Activated T-cell treated with anti-CD3 and anti-CD28 coated beads, Interleukin-2, amount 50 U/mL, for 24 hours (primary cell): ENCODE measurements at regions not wholly inside any gene's neighbourhood (a gene's known extent, or its start where the extent isn't known, plus 50 kb on each side); places are given as distances from the start of the nearest gene placed in this dataset.

Source experiments
- DNase-seq: peaks from one replicate; pipeline ENCODE4 v3.0.0-alpha.2; 2020
- H3K27ac Mint-ChIP-seq: 2 replicates; pipeline ENCODE4 v1.8.0; 2020; ENCODE audit warnings: mild to moderate bottlenecking, mixed read lengths
- H3K27me3 Mint-ChIP-seq: 2 replicates; pipeline ENCODE4 v1.8.0; 2020; ENCODE audit warnings: mixed read lengths
- H3K36me3 Mint-ChIP-seq: 2 replicates; pipeline ENCODE4 v1.8.0; 2020; ENCODE audit warnings: low read depth, mixed read lengths
- H3K4me1 Mint-ChIP-seq: 2 replicates; pipeline ENCODE4 v1.8.0; 2020; ENCODE audit warnings: low read depth, mixed read lengths
- H3K4me3 Mint-ChIP-seq: 2 replicates; pipeline ENCODE4 v1.8.0; 2020; ENCODE audit warnings: mild to moderate bottlenecking, moderate library complexity, mixed read lengths
- H3K9me3 Mint-ChIP-seq: 2 replicates; pipeline ENCODE4 v1.8.0; 2020; ENCODE audit warnings: mixed read lengths

DNA sequence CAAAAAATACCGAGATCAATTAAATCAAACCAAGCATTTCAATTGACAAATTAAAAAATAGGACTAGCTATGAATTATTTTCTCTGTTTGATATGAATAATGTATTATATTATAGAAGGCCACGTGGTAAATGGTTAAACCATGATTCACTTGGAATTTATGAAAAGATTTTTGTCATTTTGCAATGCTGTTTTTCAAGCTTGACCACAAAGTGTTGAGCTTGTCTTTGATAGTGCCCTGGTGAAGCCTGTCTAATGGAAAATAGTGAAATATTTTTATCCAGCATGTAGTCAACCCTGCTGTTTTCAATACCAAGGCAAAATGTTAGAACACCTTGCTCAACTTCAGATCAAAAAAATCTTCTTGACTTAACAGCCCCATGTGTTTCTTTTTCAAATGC is 288.0 kb upstream of the PRMT6 start:
- Mint-ChIP-seq H3K27me3 (no peaks in the 10 kb centered on the region), H3K9me3 (peaks cover 9% of the 10 kb centered on the region), H3K36me3 (no peaks in the 10 kb centered on the region), H3K27ac (no peak overlapping the region), H3K4me3 (no peak overlapping the region), H3K4me1 (no peaks in the 10 kb centered on the region)
- no peak for DNase-seq

DNA sequence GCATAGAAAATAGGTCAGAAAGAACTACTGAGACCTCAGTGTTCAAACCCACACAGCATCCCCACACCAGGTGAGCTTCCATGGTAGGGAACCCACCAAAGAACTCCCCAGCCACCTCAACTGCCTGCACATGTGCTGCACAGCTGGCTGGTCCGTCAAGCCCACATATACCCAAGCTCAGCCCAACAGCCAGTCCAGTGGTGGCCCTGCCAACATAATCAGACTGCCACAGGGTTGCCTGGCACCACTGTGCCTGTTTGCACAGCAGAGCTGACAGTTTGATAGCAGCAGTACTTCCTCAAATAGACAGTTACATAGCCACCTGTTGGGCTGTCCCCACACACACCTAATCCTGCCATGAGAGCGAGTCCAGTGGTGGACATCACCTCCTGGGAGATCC is 283.3 kb upstream of the PRMT6 start:
- H3K27ac Mint-ChIP-seq, result no peak overlapping the region
- no peaks in the 10 kb centered on the region for H3K4me1 Mint-ChIP-seq
- DNase-seq, result no peak
- H3K36me3 Mint-ChIP-seq, result no peaks in the 10 kb centered on the region
- H3K27me3 Mint-ChIP-seq, result no peaks in the 10 kb centered on the region
- no peak overlapping the region for H3K4me3 Mint-ChIP-seq
- peaks cover 36% of the 10 kb centered on the region for H3K9me3 Mint-ChIP-seq

DNA sequence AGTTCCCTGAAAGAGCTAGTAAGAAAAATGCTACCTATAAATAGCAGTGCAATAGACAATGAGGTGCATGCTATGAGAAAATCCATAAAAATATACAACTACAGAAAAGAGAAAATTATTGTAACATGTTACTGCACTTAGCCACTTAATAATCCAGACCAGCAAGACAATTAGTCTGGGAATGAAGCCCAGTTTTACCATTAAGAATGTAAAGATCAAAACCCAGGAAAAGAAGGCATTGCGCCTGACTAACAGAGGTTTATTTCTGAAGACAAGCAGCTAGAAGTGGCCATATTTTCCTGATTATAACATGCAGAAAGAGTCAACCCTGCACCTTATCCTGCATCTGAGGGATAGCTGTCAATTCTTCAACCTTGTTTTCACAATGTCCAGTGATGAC is 276.4 kb upstream of the PRMT6 start:
- no peaks in the 10 kb centered on the region for H3K27me3 Mint-ChIP-seq
- H3K9me3 Mint-ChIP-seq, result peaks cover 20% of the 10 kb centered on the region
- no peaks in the 10 kb centered on the region for H3K36me3 Mint-ChIP-seq
- H3K4me1 Mint-ChIP-seq, result no peaks in the 10 kb centered on the region
- no peak for DNase-seq
- no peak overlapping the region for H3K4me3 Mint-ChIP-seq
- no peak overlapping the region for H3K27ac Mint-ChIP-seq

DNA sequence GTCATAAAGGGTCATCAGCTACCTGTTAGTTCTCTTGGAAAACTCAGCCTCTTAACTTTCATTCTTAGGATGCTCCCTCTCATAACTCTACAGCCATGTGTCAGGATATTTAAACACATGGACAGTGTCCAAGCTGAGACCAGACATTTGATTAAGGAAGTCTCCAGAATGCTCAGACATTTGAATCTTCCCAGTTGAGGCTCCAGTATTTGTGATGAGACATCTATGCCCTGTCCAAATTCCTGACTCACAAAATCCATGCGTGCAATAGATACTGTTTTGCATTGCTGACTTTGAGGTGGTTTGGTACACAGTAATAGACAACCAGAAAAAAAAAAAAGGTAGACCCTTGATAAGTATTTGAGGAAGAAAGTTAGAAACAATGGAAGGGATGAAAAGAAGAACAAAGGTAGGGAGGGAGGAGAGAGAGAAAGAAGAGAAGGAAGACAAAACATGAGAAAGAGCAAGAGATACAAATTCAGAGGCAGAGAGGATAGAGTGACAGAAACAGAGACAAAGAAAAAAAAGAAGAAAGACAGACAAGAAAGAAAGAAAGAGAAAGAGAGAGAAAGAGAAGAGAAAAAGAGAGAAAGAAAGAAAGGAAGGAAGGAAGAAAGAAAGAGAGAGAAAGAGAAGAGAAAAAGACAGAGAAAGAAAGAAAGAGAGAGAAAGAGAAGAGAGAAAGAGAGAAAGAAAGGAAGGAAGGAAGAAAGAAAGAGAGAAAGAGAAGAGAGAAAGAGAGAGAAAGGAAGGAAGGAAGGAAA is 275.5 kb upstream of the PRMT6 start:
- H3K36me3 Mint-ChIP-seq, result no peaks in the 10 kb centered on the region
- peaks cover 14% of the 10 kb centered on the region for H3K9me3 Mint-ChIP-seq
- no peak for DNase-seq
- no peaks in the 10 kb centered on the region for H3K27me3 Mint-ChIP-seq
- H3K4me1 Mint-ChIP-seq, result no peaks in the 10 kb centered on the region
- no peak overlapping the region for H3K27ac Mint-ChIP-seq
- H3K4me3 Mint-ChIP-seq, result no peak overlapping the region

DNA sequence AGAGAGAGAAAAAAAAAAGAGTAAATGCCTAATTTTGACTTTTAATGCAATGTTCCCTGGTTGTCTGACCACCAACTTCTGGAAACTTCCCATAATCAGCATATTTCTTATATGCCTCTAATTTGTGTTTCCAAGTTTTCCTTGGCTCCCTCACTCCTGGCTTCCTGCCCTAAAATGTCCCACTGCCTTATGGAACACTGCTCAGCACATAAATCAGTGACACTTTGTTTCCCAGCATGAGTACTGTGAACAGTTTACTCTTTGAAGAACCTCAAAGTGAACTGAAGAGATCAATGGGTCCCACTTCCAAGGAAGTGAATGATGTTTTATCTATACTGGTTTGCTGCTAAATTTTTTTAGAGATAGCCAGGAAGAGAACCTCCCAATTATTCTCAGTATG is 271.3 kb upstream of the PRMT6 start:
- no peak overlapping the region for H3K4me3 Mint-ChIP-seq
- H3K27me3 Mint-ChIP-seq, result no peaks in the 10 kb centered on the region
- DNase-seq, result no peak
- peaks cover 7% of the 10 kb centered on the region for H3K9me3 Mint-ChIP-seq
- H3K4me1 Mint-ChIP-seq, result no peaks in the 10 kb centered on the region
- H3K27ac Mint-ChIP-seq, result no peak overlapping the region
- H3K36me3 Mint-ChIP-seq, result no peaks in the 10 kb centered on the region

DNA sequence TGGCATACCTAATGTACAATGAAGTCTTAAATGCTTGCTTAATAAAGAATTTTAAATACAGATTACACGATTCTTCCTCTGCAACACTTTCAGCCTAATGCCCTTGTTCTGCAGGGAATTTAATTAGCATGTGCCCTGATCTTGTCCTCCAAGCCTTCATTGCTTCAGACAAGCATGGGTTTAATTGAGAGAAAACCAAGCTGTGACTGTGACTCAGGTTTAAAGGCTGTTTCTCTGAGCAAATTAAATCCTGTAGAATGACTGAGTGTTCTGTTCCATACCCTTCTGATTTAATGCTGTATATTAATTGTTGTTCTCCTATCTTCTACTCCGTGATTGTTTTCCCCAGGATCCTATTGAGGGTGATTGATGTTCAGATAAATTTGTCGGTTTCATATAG is 269.0 kb upstream of the PRMT6 start:
- Mint-ChIP-seq H3K4me3 (no peak overlapping the region), H3K9me3 (peaks cover 2% of the 10 kb centered on the region), H3K27ac (no peak overlapping the region), H3K27me3 (no peaks in the 10 kb centered on the region), H3K4me1 (no peaks in the 10 kb centered on the region), H3K36me3 (no peaks in the 10 kb centered on the region)
- no peak for DNase-seq

DNA sequence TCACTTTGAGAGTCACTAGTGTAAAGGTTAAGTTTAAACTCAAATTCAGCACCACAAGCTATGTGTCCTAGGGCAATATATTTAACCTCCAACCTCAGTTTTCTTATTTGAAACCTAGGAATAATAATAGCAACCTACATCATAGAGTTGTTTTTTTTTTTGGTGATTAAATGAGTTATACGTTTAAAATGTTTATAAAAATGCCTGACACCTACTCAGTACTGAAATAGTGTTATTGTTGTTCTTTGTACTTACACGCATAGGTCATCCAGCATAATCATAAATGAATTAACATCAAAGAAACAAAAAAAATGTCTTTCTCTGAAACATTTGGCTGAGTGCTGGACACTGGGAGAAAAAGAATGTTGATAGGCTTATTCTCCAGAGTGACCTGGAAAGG is 266.8 kb upstream of the PRMT6 start:
- Mint-ChIP-seq H3K4me1 (no peaks in the 10 kb centered on the region), H3K4me3 (no peak overlapping the region), H3K27me3 (no peaks in the 10 kb centered on the region), H3K36me3 (no peaks in the 10 kb centered on the region), H3K9me3 (peaks cover 2% of the 10 kb centered on the region), H3K27ac (no peak overlapping the region)
- no peak for DNase-seq

DNA sequence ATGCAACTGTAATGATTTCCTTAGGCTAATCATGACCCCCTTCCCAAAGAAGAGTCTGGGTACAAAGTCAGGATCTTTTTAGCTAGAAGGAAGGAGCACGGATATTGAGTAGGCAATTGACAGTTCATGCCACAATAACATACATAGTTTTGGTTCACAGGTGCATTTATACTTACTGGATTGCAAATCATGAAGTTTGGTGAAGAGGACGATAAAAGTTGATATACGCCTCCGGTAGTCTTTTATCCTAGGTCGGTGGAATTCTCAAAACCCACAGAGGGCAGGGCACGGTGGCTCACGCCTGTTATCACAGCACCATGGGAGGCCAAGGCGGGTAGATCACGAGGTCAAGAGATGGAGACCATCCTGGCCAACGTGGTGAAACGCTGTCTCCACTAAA is 265.4 kb upstream of the PRMT6 start:
- H3K36me3 Mint-ChIP-seq, result no peaks in the 10 kb centered on the region
- H3K4me3 Mint-ChIP-seq, result no peak overlapping the region
- H3K27ac Mint-ChIP-seq, result no peak overlapping the region
- DNase-seq, result no peak
- H3K27me3 Mint-ChIP-seq, result no peaks in the 10 kb centered on the region
- no peaks in the 10 kb centered on the region for H3K4me1 Mint-ChIP-seq
- peaks cover 5% of the 10 kb centered on the region for H3K9me3 Mint-ChIP-seq

DNA sequence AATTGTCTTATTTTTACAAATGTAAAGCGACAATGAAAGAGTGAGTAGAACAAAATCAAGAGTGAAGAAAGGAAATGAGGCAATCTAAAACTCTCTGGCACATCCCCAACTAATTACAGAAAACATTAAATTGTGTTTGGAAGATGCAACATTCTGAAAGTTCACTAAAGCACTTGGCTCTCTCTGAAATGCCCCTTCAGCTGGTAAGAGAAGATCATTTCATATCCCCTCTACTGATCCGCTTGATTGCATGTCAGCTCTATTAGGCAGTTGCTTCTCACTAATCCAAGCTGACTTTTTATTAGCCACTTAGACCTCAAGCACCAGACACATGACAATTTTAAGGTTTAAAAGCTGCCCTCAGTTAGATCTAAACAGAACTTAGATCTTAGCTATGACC is 262.8 kb upstream of the PRMT6 start:
- peaks cover 3% of the 10 kb centered on the region for H3K9me3 Mint-ChIP-seq
- DNase-seq, result no peak

DNA sequence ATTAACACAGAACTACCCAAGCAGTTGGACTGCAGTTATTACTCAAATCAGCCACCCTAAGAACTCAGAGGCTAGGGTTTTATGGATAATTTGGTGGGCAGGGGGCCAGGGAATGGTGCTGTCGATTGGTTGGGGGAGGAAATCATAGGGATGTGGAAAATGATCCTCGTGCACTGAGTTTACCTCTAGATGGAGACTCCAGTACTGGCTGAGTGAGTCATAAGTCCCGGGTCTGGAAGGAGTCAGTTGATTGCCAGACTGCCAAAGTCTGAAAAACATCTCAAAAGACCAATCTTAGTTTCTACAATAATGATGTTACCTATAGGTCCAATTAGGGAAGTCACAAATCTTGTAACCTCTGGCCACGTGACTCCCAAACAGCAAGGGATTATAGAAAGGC is 257.5 kb upstream of the PRMT6 start:
- H3K4me1 Mint-ChIP-seq, result no peaks in the 10 kb centered on the region
- no peak overlapping the region for H3K4me3 Mint-ChIP-seq
- no peaks in the 10 kb centered on the region for H3K27me3 Mint-ChIP-seq
- DNase-seq, result no peak
- H3K27ac Mint-ChIP-seq, result no peak overlapping the region
- H3K9me3 Mint-ChIP-seq, result peaks cover 8% of the 10 kb centered on the region
- H3K36me3 Mint-ChIP-seq, result no peaks in the 10 kb centered on the region

More for the DNA sequence above, 262.8 kb upstream of the PRMT6 start:
- Mint-ChIP-seq H3K4me1 (no peaks in the 10 kb centered on the region), H3K27ac (no peak overlapping the region), H3K27me3 (no peaks in the 10 kb centered on the region), H3K4me3 (no peak overlapping the region), H3K36me3 (no peaks in the 10 kb centered on the region)

DNA sequence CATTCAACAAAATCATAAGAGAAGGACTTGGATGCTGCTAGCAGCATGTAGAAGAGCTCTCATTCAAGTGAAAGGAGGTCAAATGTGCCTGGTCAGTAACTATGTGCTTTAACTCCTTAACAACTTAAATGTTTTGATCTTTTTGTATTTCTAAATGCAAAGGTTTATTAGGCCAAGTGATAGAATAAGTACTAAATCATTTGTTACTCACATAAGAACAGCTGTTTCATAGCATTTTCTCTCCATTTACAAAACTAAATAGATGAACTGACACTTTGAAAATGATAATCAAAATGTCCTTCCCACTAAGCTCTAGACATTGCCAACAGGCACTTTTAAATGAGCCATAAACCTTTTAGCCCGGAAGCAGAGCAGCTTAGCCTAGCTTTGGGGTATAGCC is 254.3 kb upstream of the PRMT6 start:
- Mint-ChIP-seq H3K4me1 (no peaks in the 10 kb centered on the region), H3K27ac (no peak overlapping the region), H3K27me3 (no peaks in the 10 kb centered on the region), H3K36me3 (no peaks in the 10 kb centered on the region), H3K9me3 (peaks cover 5% of the 10 kb centered on the region), H3K4me3 (no peak overlapping the region)
- DNase-seq, result no peak

DNA sequence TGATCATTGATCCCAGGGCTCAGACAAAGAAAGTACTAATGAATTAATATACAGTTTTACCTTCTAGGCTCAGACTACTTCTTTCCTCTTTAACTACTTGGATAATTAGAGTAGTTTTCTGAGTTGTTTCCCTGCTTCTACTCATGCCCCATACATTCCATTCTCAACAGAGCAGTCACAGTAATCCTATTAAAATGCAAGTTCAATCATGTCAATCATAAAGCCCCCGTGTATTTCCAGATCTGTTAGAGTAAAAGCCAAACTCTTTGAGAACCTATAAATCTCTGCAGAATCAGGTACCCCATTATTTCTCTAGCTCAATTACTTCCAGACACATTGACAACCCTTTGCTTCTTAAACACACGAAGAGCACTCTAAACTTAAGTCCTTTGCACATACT is 242.1 kb upstream of the PRMT6 start:
- Mint-ChIP-seq H3K27me3 (no peaks in the 10 kb centered on the region), H3K4me3 (no peak overlapping the region), H3K36me3 (no peaks in the 10 kb centered on the region), H3K9me3 (peaks cover 8% of the 10 kb centered on the region), H3K27ac (no peak overlapping the region), H3K4me1 (no peaks in the 10 kb centered on the region)
- DNase-seq, result no peak

DNA sequence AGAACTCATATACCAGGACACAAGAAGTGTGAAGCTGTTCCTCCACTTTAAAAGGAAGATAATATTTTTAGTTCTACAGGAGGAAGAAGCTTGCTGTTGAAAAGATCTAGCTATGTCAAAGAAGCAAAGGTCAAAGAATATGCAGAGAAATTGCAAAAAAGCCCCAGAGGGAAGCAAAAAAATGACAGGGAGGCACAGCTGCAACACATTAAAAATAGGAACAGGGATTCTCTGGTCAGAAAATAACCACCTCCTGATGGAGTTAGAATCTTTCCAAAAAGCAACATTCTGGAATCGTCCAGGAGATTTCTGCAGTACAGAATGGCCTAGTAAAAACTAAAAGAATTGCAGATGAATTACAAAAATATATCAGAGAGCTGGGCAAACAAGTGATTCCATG is 238.9 kb upstream of the PRMT6 start:
- H3K4me3 Mint-ChIP-seq, result no peak overlapping the region
- H3K4me1 Mint-ChIP-seq, result no peaks in the 10 kb centered on the region
- peaks cover 2% of the 10 kb centered on the region for H3K9me3 Mint-ChIP-seq

DNA sequence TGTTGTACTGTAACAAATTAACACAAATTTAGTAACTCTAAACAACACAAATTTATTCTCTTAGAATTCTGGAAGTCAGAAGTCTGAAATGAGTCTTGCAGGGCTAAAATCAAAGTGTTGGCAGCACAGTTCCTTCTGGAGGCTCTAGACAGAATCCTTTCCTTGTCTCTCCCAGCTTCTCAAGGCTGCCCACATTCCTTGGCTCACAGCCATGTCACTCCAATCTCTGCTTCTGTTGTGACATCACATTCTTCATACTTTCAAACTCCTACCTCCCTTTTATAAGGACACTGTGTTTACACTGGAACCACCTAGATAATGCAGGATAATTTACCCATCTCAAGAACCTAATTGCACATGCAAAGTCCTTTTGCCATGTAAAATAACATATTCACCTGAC is 225.0 kb upstream of the PRMT6 start:
- no peaks in the 10 kb centered on the region for H3K27me3 Mint-ChIP-seq
- no peaks in the 10 kb centered on the region for H3K36me3 Mint-ChIP-seq
- H3K4me3 Mint-ChIP-seq, result no peak overlapping the region
- H3K9me3 Mint-ChIP-seq, result peaks cover 2% of the 10 kb centered on the region
- no peak for DNase-seq
- no peaks in the 10 kb centered on the region for H3K4me1 Mint-ChIP-seq
- no peak overlapping the region for H3K27ac Mint-ChIP-seq

More for the DNA sequence above, 238.9 kb upstream of the PRMT6 start:
- H3K27ac Mint-ChIP-seq, result no peak overlapping the region
- DNase-seq, result no peak
- H3K27me3 Mint-ChIP-seq, result no peaks in the 10 kb centered on the region
- H3K36me3 Mint-ChIP-seq, result no peaks in the 10 kb centered on the region

DNA sequence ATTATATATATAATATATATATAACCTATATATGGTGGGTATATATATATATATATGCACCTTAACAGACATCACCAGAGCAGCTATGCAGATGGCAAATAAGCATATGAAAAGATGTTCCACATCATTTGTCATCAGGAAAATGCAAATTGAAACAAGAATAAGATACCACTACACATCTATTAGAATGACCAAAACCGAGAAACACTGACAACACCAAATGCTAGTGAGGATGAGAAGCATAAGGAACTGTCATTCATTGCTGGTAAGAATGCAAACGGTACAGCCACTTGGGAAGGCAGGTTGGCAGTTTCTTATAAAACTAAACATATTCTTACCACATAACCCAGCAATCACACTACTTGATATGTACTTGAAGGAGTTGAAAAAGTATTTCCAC is 219.8 kb upstream of the PRMT6 start:
- H3K36me3 Mint-ChIP-seq, result no peaks in the 10 kb centered on the region
- no peak overlapping the region for H3K4me3 Mint-ChIP-seq
- no peaks in the 10 kb centered on the region for H3K9me3 Mint-ChIP-seq
- H3K27ac Mint-ChIP-seq, result no peak overlapping the region
- H3K27me3 Mint-ChIP-seq, result no peaks in the 10 kb centered on the region
- DNase-seq, result no peak
- no peaks in the 10 kb centered on the region for H3K4me1 Mint-ChIP-seq

DNA sequence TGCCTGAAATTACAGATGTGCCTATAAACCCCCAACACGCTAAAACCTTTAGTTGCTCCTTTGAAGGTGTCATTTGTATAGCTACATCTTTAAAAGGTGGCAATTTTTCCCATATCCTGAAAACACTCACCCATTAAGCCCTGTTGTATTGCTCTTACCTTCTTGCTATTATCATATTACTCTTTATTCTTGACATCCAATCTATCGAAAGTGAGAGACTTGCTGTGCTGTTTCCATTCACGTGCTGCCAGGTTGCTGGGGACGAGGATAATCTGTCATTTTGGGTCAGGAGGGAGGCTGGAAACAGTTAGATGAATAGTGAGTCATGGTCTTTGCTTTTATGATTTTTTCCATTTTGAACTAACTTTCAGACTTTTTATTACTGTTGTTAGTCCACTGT is 213.0 kb upstream of the PRMT6 start:
- no peaks in the 10 kb centered on the region for H3K9me3 Mint-ChIP-seq
- H3K27me3 Mint-ChIP-seq, result no peaks in the 10 kb centered on the region
- no peak overlapping the region for H3K27ac Mint-ChIP-seq
- DNase-seq, result no peak
- no peaks in the 10 kb centered on the region for H3K36me3 Mint-ChIP-seq
- H3K4me3 Mint-ChIP-seq, result no peak overlapping the region
- H3K4me1 Mint-ChIP-seq, result no peaks in the 10 kb centered on the region
